HG03064 (cell line): ENCODE measurements at regions not wholly inside any gene's neighbourhood (a gene's known extent, or its start where the extent isn't known, plus 50 kb on each side); places are given as distances from the start of the nearest gene placed in this dataset.

Experiments used
- ATAC-seq: cut with Tn5 transposase; IDR thresholded peaks from one replicate; pipeline ENCODE4 v1.9.1; 2021; ENCODE audit warnings: low read depth; ENCODE audit not compliant: unreplicated experiment

- ATAC-seq = no peak
Observed at GRCh38 chr10:2982146-2982545, 85.2 kb upstream of the PFKP start.

DNA sequence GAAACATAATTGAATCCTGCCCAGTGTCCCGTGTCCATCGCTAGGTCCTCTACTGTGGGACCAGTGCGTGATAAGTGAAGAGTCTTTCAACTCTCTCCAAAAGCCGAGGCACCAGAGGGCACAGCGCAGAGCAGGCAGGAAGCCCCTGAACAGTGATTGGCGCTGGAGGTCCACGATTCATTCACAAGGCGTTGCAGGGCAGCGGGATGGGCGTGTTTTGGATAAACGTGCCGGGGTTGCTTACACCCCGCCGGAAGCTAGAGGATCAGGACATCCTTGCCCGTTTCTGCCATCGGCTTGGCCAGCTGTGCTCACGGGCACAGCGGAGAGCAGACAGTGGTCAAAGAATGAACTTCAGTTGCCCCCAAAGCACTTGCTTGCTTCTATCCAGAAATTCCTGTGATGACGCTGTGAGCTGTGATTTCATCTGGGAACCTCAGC, 86.0 kb upstream of the PFKP start:
- no peak for ATAC-seq

- ATAC-seq = no peak
Observed at GRCh38 chr10:2980791-2981360, 86.5 kb upstream of the PFKP start.

- no peak for ATAC-seq
Observed at GRCh38 chr10:2980116-2980515, 87.2 kb upstream of the PFKP start.

- ATAC-seq = no peak
Observed at GRCh38 chr10:2979306-2979705, 88.0 kb upstream of the PFKP start.

GRCh38 chr10:2978574-2979273, 88.6 kb upstream of the PFKP start:
- ATAC-seq = no peak

DNA sequence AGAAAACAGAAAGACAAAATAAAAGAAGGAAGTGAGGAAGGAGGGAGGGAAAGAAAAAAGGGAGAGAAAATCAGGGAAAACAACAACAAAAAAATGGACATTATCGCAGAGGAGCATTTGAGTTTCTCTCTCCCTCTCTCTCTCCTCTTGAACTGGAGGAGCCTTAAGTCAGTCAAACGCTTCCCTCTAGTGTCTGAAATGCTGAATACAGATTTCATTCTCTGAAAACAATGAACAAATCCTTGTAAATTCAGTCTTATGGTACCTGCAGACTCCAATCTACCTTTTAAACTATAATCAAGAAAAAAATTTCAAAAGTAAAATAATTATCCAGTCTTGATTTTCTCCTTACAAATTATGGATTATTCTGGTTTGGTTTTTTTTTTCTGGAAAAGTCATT, 89.2 kb upstream of the PFKP start:
- ATAC-seq = no peak

- ATAC-seq = no peak
Observed at GRCh38 chr10:2974503-2975207, 92.7 kb upstream of the PFKP start.

DNA sequence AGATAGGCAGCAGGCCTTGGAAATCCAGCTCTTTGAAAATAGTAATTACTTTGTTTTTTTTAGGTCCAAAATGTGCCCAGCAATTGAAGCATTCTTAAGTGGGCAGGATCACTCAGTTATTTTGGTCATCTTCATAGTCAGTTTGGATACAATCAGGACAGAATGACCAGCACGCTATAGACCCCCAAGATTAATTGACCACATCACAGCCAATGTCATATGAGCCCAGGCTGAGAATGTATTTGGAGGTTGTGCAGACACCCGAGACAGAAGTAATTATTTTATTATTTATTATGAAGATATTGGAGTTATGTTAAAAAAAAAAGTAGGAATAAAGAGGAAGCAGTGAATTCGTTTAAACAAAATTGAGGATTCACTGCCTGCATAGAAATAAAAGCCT, 93.3 kb upstream of the PFKP start:
- no peak for ATAC-seq

DNA sequence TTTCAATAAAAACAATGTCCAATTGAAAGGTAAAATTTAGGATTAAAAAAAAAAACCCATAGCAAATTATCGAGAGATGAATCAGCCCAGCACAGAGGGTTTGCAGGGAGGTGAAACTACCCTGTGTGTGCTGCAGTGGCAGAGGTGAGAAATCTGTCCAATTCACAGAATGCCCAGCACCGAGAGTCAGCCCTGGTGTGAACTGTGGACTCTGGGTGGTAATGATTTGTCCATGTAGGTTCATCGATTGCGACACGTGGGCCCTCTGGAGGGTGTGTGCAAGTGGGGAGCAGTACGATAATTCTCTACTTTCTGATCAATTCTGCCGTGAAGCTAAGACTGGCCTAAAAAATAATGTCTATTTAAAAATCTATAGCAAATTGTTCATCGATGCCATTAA, 94.5 kb upstream of the PFKP start:
- no peak for ATAC-seq

DNA sequence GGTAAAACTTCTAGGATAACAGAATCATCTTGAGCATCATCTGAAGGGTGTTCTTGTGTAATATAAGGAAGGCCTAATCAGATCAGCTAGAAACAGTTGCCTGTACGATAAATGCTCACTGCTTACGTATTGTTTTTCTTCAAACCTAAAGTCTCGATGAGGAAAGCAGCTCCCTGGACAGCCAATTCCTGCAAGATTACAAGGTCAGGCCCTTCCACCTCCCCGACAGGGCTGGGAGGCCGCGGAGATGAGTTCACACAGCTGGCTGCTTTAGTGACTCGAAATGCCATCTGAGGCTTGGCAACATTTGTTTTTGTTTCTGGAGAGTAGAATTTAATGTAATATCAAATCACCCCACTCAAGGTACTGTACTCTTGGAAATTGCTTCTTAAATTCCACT, 95.1 kb upstream of the PFKP start:
- ATAC-seq = no peak

- ATAC-seq = no peak
Observed at GRCh38 chr10:2970190-2970823, 97.0 kb upstream of the PFKP start.

- no peak for ATAC-seq
Observed at GRCh38 chr10:2968401-2969058, 98.8 kb upstream of the PFKP start.

DNA sequence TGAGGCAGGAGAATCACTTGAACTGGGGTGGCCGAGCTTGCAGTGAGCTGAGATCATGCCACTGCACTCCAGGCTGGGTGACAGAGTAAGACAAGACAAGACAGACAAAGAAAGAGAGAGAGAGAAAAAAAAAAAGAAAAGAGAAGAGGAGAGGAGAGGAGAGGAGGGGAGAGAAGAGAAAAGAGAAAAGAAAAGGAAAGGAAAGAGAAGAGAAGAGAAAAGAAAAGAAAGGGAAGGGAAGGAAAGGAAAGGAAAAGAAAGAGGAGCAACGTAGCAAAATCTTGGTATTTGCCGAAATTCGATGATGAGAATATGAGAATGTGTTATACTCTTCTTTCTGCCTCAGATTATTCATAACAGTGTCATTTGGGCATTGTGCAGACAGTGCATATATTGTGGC, 101.2 kb upstream of the PFKP start:
- ATAC-seq = no peak

DNA sequence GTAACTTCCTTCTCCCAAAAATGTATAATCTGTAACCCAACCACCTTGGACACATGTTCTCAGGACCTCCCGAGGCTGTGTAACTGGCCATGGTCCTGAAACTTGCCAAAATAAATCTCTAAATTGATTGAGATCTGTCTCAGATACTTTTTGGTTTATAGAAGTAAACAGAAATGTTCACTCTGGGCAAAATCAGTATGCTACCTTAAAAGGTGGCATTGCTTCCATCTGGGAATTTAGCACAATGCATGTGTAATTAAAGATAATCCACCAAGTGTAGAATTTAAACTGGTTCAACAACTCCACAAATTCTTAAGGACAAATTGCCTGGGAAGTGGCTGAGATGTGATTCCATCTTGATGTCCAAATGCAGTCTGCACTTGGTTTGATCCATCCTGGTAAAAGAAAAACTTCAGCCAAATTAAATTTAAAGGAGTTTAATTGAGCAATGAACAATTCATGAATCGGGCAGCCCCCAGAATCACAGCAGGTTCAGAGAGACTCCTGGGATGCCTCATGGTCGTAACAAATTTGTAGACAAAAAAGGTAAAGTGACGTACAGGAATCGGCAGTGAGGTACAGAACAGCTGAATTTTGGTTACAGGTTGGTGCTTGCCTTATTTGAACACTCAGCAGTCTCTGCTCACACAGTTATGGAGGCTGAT, 102.6 kb upstream of the PFKP start:
- no peak for ATAC-seq

- no peak for ATAC-seq
Observed at GRCh38 chr10:2963889-2964631, 103.3 kb upstream of the PFKP start.

- ATAC-seq = no peak
Observed at GRCh38 chr10:2962194-2962593, 105.2 kb upstream of the PFKP start.

DNA sequence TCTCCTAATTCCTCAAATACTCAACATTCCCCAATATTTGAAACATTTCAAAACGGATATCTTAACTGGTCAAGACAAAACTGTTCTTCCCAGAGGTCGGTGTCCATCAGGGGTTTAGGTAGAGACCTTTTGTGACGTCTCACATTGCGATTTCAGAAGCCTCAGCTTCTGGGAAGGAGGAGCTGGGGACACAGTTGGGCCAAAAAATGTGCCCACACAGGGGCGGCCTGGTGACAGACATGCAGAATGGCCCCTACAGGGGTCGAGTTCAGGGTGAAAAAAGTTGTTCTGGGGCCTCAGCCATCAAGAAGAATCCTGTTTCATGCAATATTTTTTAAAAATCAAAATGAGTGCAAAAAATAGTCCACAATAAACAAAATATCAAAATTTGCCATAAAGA, 108.7 kb upstream of the PFKP start:
- no peak for ATAC-seq

DNA sequence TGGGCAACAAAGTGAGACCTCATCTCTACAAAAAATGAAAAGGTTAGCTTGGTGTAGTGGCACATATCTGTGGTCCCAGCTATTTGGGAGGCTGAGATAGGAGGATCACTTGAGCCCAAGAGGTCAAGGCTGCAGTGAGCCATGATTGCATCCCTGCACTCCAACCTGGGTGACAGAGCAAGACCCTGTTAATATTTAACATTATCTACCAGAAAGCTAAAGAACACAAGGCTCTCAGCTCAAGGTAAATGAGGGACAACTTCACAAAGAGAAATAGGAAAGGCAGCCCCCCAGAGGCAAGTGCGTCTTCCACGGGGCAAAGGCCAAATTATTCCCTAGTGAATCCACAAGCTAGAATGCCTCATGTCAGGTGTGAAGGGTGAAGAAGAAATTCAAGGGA, 109.6 kb upstream of the PFKP start:
- no peak for ATAC-seq

DNA sequence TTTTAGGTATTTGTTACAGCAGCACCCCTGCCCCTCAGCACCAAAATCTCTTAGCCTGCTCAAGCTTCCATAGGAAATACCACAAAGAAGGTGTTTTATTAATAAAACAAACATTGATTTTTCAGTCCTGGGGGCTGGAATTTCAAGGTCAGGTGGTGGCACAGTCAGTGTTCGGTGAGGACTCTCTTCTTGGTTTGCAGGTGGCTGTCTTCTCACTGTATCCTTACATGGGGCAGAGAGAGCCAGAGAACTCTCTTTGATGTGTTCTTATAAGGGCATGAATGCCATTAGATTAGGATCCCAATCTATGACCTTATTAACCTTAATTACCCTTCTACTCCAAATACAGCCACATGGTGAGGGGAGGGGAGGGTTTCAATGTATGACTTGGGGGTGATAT, 112.3 kb upstream of the PFKP start:
- no peak for ATAC-seq
